ENCODE measurements at regions not wholly inside any gene's neighbourhood (a gene's known extent, or its start where the extent isn't known, plus 50 kb on each side); places are given as distances from the start of the nearest gene placed in this dataset.

- CTCF ChIA-PET: no interaction called here
- no peak overlapping the region for H3K4me3 ChIP-seq (ENCODE audit: low read depth in 2 of 2, low read length in 2 of 2)
Measured at GRCh38 chr2:201980946-201981345, 52.7 kb upstream of the FZD7 start.

GRCh38 chr2:201983174-201983573 lies 50.5 kb upstream of the FZD7 start:
- POLR2A ChIA-PET: no interaction called here
- H3K9me3 ChIP-seq (ENCODE audit: control insufficient read depth, insufficient read depth, low read depth, low read length): no peaks in the 10 kb centered on the region
- H3K4me3 ChIP-seq (ENCODE audit: low read depth in 2 of 2, low read length in 2 of 2): no peak overlapping the region
- no peaks in the 10 kb centered on the region for H3K36me3 ChIP-seq (ENCODE audit: control insufficient read depth, insufficient read depth, low read length)
- no peak for DNase-seq (ENCODE audit: low read depth, low spot score)
- TF ChIP-seq TCF7L2 (IDR thresholded peaks at IDR 0.05; ENCODE audit: low read depth, low read length): no peak
- TF ChIP-seq, protein P1, sequence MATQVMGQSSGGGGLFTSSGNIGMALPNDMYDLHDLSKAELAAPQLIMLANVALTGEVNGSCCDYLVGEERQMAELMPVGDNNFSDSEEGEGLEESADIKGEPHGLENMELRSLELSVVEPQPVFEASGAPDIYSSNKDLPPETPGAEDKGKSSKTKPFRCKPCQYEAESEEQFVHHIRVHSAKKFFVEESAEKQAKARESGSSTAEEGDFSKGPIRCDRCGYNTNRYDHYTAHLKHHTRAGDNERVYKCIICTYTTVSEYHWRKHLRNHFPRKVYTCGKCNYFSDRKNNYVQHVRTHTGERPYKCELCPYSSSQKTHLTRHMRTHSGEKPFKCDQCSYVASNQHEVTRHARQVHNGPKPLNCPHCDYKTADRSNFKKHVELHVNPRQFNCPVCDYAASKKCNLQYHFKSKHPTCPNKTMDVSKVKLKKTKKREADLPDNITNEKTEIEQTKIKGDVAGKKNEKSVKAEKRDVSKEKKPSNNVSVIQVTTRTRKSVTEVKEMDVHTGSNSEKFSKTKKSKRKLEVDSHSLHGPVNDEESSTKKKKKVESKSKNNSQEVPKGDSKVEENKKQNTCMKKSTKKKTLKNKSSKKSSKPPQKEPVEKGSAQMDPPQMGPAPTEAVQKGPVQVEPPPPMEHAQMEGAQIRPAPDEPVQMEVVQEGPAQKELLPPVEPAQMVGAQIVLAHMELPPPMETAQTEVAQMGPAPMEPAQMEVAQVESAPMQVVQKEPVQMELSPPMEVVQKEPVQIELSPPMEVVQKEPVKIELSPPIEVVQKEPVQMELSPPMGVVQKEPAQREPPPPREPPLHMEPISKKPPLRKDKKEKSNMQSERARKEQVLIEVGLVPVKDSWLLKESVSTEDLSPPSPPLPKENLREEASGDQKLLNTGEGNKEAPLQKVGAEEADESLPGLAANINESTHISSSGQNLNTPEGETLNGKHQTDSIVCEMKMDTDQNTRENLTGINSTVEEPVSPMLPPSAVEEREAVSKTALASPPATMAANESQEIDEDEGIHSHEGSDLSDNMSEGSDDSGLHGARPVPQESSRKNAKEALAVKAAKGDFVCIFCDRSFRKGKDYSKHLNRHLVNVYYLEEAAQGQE (IDR thresholded peaks at IDR 0.05; ENCODE audit: insufficient read depth in 1 of 2, low read depth in 2 of 2, low read length in 1 of 2): no peak
- TF ChIP-seq, protein P2, sequence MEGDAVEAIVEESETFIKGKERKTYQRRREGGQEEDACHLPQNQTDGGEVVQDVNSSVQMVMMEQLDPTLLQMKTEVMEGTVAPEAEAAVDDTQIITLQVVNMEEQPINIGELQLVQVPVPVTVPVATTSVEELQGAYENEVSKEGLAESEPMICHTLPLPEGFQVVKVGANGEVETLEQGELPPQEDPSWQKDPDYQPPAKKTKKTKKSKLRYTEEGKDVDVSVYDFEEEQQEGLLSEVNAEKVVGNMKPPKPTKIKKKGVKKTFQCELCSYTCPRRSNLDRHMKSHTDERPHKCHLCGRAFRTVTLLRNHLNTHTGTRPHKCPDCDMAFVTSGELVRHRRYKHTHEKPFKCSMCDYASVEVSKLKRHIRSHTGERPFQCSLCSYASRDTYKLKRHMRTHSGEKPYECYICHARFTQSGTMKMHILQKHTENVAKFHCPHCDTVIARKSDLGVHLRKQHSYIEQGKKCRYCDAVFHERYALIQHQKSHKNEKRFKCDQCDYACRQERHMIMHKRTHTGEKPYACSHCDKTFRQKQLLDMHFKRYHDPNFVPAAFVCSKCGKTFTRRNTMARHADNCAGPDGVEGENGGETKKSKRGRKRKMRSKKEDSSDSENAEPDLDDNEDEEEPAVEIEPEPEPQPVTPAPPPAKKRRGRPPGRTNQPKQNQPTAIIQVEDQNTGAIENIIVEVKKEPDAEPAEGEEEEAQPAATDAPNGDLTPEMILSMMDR (IDR thresholded peaks at IDR 0.05): no peak
- no peak for TF ChIP-seq SIN3A (IDR thresholded peaks at IDR 0.05; ENCODE audit: borderline replicate concordance, insufficient read depth, low read depth, low read length)
- in situ Hi-C loops (cut with HindIII; ENCODE audit: low pct_unique_long_range_greater_than_20kb, low sequenced_read_pairs) (no loop called here), intact Hi-C loops (cut with micrococcal nuclease; ENCODE audit: unreplicated experiment) (no loop called here)
- H3K27me3 ChIP-seq (ENCODE audit: control insufficient read depth, insufficient read depth, low read length): no peaks in the 10 kb centered on the region
- H3K4me1 ChIP-seq (ENCODE audit: control insufficient read depth, insufficient read depth, low read length): no peaks in the 10 kb centered on the region
- no peak for ATAC-seq
- CTCF ChIA-PET: no interaction called here
- H3K27ac ChIP-seq (ENCODE audit: low read length): no peak overlapping the region
- BruUV-seq (replicated peaks): no TSS peak

More at GRCh38 chr2:201980946-201981345, 52.7 kb upstream of the FZD7 start:
- no TSS peak for BruUV-seq (replicated peaks)
- POLR2A ChIA-PET: no interaction called here
- no peaks in the 10 kb centered on the region for H3K27me3 ChIP-seq (ENCODE audit: control insufficient read depth, insufficient read depth, low read length)
- no peaks in the 10 kb centered on the region for H3K36me3 ChIP-seq (ENCODE audit: control insufficient read depth, insufficient read depth, low read length)
- H3K9me3 ChIP-seq (ENCODE audit: control insufficient read depth, insufficient read depth, low read depth, low read length): no peaks in the 10 kb centered on the region
- intact Hi-C loops (cut with micrococcal nuclease; ENCODE audit: unreplicated experiment): no loop called here
- no peak overlapping the region for H3K27ac ChIP-seq (ENCODE audit: low read length)
- ATAC-seq (no peak), DNase-seq (ENCODE audit: low read depth, low spot score) (no peak)
- TF ChIP-seq SIN3A (IDR thresholded peaks at IDR 0.05; ENCODE audit: borderline replicate concordance, insufficient read depth, low read depth, low read length) (no peak), POLR2AphosphoS5 (IDR thresholded peaks at IDR 0.05; ENCODE audit: low read depth, low read length) (no peak), TCF7L2 (IDR thresholded peaks at IDR 0.05; ENCODE audit: low read depth, low read length) (no peak)
- TF ChIP-seq, protein P2 (IDR thresholded peaks at IDR 0.05): no peak
- TF ChIP-seq, protein P1 (IDR thresholded peaks at IDR 0.05; ENCODE audit: insufficient read depth in 1 of 2, low read depth in 2 of 2, low read length in 1 of 2): no peak
- no peaks in the 10 kb centered on the region for H3K4me1 ChIP-seq (ENCODE audit: control insufficient read depth, insufficient read depth, low read length)
- in situ Hi-C loops (cut with HindIII; ENCODE audit: low pct_unique_long_range_greater_than_20kb, low sequenced_read_pairs): no loop called here
